HG03457 (cell line): ENCODE measurements at regions not wholly inside any gene's neighbourhood (a gene's known extent, or its start where the extent isn't known, plus 50 kb on each side); places are given as distances from the start of the nearest gene placed in this dataset.

Experiments used
- ATAC-seq: cut with Tn5 transposase; IDR thresholded peaks from one replicate; pipeline ENCODE4 v1.9.1; 2021; ENCODE audit warnings: moderate number of reproducible peaks; ENCODE audit not compliant: unreplicated experiment

DNA sequence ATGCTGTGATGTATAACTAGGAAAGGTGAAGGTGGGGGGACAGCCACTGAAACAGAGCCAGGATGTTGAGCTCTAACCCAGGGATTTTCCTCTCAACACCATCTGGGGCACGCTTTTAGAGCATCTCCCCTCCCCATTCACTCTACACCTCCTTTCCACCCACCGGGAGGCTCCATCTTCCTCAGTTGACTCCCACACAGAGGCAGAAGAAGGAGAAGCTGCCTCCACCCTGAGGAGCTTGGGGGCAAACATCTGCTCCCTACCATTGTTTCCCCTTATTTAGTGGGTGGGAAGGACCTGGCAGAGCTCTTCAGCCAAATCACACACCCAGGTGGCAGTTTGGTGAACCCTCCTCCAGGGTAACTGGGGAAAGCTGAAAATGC lies 50.0 kb upstream of the ADA2 start:
- no peak for ATAC-seq
